RCC 7860 (cell line): ENCODE measurements at regions not wholly inside any gene's neighbourhood (a gene's known extent, or its start where the extent isn't known, plus 50 kb on each side); places are given as distances from the start of the nearest gene placed in this dataset.
A peak's percentile ranks its signal among the peaks of the same experiment; 100 is the strongest.
"Not testable (repeated sequence)": the region's sequence is repeated elsewhere in the genome, so short reads cannot be mapped to it uniquely, and the experiment has no call there.

Source experiments
- DNase-seq: peaks from one replicate; pipeline ENCODE4 v3.0.0-alpha.2; 2015; ENCODE audit warnings: low spot score
- FAIRE-seq: peaks from 2 replicates; lab custom pipeline; 2012; peaks lifted over from hg19 to GRCh38; lab: Jason Lieb, UNC

GRCh38 chr12:88691811-88692210 is 111.5 kb upstream of the KITLG start:
- no peak for FAIRE-seq
- no peak for DNase-seq

- DNase-seq = no peak
- no peak for FAIRE-seq
Observed at GRCh38 chr12:88684610-88685009, 104.3 kb upstream of the KITLG start.

GRCh38 chr12:88684170-88684569 is 103.9 kb upstream of the KITLG start:
- DNase-seq (no peak), FAIRE-seq (no peak)

- FAIRE-seq = no peak
- no peak for DNase-seq
Observed at GRCh38 chr12:88683628-88684027, 103.4 kb upstream of the KITLG start.

- DNase-seq = no peak
- no peak for FAIRE-seq
Observed at GRCh38 chr12:88681271-88681670, 101.0 kb upstream of the KITLG start.

GRCh38 chr12:88677464-88677863 is 97.2 kb upstream of the KITLG start:
- DNase-seq = no peak
- FAIRE-seq = no peak

- not testable (repeated sequence) for DNase-seq, FAIRE-seq
Observed at GRCh38 chr12:88667615-88668014, 87.3 kb upstream of the KITLG start.

- DNase-seq = peak; percentile 23
- FAIRE-seq = peak; percentile 63
Observed at GRCh38 chr12:88665071-88665470, 84.8 kb upstream of the KITLG start.

GRCh38 chr12:88662961-88663360 is 82.7 kb upstream of the KITLG start:
- FAIRE-seq (no peak), DNase-seq (no peak)

- FAIRE-seq (no peak), DNase-seq (no peak)
Observed at GRCh38 chr12:88662093-88662492, 81.8 kb upstream of the KITLG start.

- DNase-seq = no peak
- FAIRE-seq = no peak
Observed at GRCh38 chr12:88658009-88658408, 77.7 kb upstream of the KITLG start.

GRCh38 chr12:88650715-88651114 is 70.4 kb upstream of the KITLG start:
- FAIRE-seq = no peak
- DNase-seq = no peak

- no peak for DNase-seq
- no peak for FAIRE-seq
Observed at GRCh38 chr12:88648625-88649024, 68.4 kb upstream of the KITLG start.

- no peak for DNase-seq
Observed at GRCh38 chr12:88646824-88647223, 66.6 kb upstream of the KITLG start.

GRCh38 chr12:88645816-88646215 is 65.5 kb upstream of the KITLG start:
- DNase-seq = no peak
- no peak for FAIRE-seq

More at GRCh38 chr12:88646824-88647223, 66.6 kb upstream of the KITLG start:
- FAIRE-seq = no peak

GRCh38 chr12:88644946-88645702 is 64.9 kb upstream of the KITLG start:
- DNase-seq = no peak
- no peak for FAIRE-seq

- DNase-seq = no peak
- FAIRE-seq = no peak
Observed at GRCh38 chr12:88643685-88644084, 63.4 kb upstream of the KITLG start.

GRCh38 chr12:88642675-88643431 is 62.6 kb upstream of the KITLG start:
- no peak for DNase-seq
- no peak for FAIRE-seq

- DNase-seq = no peak
- FAIRE-seq = no peak
Observed at GRCh38 chr12:88638966-88639760, 58.9 kb upstream of the KITLG start.

GRCh38 chr12:88638388-88638787 is 58.1 kb upstream of the KITLG start:
- FAIRE-seq (no peak), DNase-seq (no peak)

GRCh38 chr12:88634008-88634407 is 53.7 kb upstream of the KITLG start:
- DNase-seq (no peak), FAIRE-seq (no peak)
